Erythroblast (primary cell): ENCODE measurements at regions not wholly inside any gene's neighbourhood (a gene's known extent, or its start where the extent isn't known, plus 50 kb on each side); places are given as distances from the start of the nearest gene placed in this dataset.

ENCODE experiments used
- GATA1 ChIP-seq: IDR thresholded peaks from 2 replicates; pipeline ENCODE4 v1.6.1; 2011; ENCODE audit warnings: low read depth, mild to moderate bottlenecking, control low read depth, low read length, moderate library complexity
- POLR2A ChIP-seq: IDR thresholded peaks from 2 replicates; pipeline ENCODE4 v1.6.1; 2011; ENCODE audit warnings: mild to moderate bottlenecking, low read length

DNA sequence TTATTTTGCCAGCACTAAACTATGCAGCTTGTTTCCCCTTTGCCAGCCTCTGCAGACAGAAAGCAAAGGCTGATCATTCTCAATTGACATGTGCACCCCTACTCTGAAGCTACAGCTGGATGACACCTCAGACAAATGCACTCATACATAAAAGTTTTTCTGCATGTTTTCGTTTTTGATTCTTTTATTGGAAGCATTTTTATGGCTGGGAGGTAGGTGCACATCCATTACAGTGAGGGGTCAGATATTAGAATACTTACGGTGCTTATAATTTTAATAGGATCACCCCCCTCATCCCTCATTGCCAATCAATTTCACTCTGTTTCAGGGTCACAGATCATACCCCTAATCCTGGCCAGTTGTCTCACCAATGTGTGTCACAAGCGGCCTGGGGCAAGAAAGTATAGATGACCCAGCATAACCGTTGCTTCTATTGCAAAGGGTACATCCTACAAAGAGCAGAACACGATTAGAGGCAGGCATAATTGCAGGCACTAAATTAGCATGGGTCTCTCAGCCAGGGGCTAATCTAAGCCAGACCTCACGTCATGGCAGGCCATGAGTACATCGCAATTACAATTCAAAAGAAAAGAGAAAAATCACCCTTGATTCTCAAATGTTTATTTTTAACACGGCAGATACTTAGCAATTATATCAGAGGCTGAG lies 89.5 kb upstream of the SOX9 start:
- TF ChIP-seq POLR2A (no peak), GATA1 (no peak)
